ENCODE measurements at regions not wholly inside any gene's neighbourhood (a gene's known extent, or its start where the extent isn't known, plus 50 kb on each side); places are given as distances from the start of the nearest gene placed in this dataset.

DNA sequence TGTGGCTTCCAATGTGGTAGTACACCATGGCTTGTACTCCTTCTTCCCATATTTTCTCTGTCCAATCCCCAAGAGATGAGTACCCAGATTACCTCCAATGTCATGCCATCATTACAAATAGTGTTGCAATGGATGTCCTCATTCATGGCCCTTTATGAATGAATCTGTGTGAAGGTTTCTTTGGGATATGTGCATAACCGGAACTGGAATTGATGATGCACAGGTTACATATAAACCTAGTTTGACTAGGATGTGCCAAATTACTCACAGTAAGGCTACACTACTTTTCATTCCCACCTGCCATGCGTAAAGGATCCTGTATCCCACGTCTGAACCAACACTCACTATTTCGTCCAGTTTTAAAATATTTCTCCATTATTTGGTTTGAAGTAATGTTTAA is 173.9 kb upstream of the CXCR4 start:
- TF ChIP-seq, protein P1, sequence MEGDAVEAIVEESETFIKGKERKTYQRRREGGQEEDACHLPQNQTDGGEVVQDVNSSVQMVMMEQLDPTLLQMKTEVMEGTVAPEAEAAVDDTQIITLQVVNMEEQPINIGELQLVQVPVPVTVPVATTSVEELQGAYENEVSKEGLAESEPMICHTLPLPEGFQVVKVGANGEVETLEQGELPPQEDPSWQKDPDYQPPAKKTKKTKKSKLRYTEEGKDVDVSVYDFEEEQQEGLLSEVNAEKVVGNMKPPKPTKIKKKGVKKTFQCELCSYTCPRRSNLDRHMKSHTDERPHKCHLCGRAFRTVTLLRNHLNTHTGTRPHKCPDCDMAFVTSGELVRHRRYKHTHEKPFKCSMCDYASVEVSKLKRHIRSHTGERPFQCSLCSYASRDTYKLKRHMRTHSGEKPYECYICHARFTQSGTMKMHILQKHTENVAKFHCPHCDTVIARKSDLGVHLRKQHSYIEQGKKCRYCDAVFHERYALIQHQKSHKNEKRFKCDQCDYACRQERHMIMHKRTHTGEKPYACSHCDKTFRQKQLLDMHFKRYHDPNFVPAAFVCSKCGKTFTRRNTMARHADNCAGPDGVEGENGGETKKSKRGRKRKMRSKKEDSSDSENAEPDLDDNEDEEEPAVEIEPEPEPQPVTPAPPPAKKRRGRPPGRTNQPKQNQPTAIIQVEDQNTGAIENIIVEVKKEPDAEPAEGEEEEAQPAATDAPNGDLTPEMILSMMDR (IDR thresholded peaks at IDR 0.05) = no peak
- TF ChIP-seq POLR2A (IDR thresholded peaks at IDR 0.05) = no peak

Measured in right lobe of liver (tissue), 4 donors.